G401 (cell line): ENCODE measurements at regions not wholly inside any gene's neighbourhood (a gene's known extent, or its start where the extent isn't known, plus 50 kb on each side); places are given as distances from the start of the nearest gene placed in this dataset.
A peak's percentile ranks its signal among the peaks of the same experiment; 100 is the strongest.
"Not testable (repeated sequence)": the region's sequence is repeated elsewhere in the genome, so short reads cannot be mapped to it uniquely, and the experiment has no call there.

Experiments
- DNase-seq: peaks from one replicate; pipeline ENCODE4 v3.0.0-alpha.2; 2015; ENCODE audit warnings: low spot score
- in situ Hi-C: cut with HindIII; loops from 2 replicates; pipeline ENCODE4 v1.10.0; 2016; ENCODE audit warnings: low sequenced_read_pairs, mixed read lengths

GRCh38 chr15:62357431-62357830, 192.3 kb upstream of the C2CD4B start:
- DNase-seq, result no peak
- in situ Hi-C loops, result no loop called here

DNA sequence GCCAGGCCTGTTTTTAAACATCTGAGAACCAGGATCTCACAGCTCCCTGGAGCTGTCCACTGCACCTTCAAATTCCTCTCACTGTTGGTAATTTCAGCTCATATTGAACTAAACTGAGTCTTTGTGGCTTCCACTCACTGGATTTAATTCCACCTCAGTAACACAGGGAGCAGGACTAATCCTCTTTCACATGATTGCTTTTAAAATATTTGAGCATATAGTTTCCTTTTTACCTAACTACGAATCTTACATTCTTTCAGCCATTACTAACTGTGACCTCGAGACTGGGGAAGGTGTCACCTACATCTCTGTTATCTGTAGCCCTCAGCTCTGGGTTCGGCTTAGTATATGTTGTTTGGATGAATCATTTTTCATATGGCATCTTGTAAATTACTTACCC, 194.3 kb upstream of the C2CD4B start:
- no peak for DNase-seq
- in situ Hi-C loops, result no loop called here

DNA sequence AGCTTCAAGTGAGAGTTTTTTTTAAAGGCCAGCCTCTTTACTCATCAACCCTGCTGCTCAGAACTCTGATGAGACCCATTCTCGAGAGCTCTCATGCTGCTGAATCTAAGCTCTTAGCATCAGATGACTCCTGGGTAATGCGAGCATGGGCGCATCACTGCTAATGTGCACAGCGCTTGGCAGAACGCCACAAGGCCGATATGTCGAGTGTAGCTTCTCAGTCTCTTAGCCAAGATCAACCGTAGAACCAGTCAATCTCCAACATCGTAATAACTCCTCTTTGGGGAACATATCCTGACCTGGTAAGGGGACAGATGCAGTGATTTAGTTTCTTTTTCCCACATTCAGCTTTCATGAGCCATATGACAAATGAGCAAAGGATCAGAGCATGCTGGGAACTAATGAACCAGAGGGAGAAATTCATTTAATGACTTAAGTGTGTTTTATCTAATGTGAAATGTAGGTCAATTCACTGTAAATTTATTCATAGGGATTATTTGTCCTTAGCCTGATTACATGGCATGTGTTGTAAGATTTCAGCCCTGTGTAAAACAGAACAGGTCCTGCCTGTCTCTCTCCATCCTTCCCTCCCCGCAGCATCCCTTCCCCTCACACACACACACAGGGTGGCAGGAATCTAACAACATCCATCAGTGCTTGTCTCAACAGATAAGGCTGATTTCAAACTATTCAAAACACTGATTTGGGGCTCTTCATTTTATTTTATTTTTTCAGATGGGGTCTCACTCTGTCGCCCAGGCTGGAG, 195.4 kb upstream of the C2CD4B start:
- no peak for DNase-seq
- in situ Hi-C loops, result no loop called here

DNA sequence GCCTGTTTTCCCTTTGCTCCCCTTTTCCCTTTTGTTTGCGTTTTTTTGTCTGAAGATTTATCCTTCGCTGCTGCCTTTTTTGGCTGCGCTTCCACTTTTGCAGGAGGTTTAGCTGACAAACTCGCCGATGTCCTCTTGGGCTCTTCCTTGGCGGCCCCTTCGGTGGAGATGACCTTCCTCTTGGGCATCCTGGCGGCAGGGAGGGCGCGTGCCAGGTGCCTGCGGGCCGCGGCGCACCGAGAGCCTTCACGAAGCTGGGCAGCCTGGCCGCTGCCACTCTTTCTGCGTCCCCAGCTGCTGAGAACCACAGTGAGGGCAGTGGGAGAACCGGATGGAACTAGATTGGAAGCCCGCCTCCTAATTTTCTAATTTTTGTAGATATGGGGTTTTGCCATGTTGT, 197.1 kb upstream of the C2CD4B start:
- no peak for DNase-seq
- in situ Hi-C loops, result no loop called here

GRCh38 chr15:62362608-62363007, 197.5 kb upstream of the C2CD4B start:
- in situ Hi-C loops, result no loop called here
- no peak for DNase-seq

- DNase-seq, result no peak
- in situ Hi-C loops, result no loop called here
Measured at GRCh38 chr15:62363913-62364312, 198.8 kb upstream of the C2CD4B start.

DNA sequence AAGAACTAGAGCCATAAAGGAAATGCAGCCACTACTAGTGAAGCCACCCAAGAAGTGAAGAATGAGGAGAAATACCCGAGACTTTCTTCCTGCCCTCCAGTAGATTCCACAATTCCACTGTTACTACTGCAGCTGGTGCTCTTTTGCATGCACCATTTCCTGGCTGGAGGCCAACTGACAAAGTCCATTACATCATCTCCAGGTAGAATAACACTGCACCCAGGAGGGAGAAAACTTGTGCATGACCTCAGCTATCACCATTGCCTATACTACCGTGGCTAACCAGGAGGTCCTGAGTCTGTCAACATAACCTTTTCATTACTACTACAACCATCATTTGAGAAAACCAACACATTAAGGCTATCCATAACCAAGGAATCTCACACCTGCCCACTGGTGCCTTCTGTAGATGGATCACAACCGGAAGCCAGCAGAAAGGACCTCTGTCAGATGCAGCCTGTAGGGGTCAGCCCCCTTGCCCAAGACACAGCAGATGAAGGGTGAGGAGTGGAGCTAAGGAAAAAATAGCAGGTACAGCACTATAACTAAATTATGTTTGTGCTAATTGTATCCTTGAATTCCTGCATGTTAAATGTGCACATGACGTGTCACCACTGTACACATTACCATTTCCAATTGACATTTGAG, 200.8 kb upstream of the C2CD4B start:
- DNase-seq, result no peak
- in situ Hi-C loops, result no loop called here

DNA sequence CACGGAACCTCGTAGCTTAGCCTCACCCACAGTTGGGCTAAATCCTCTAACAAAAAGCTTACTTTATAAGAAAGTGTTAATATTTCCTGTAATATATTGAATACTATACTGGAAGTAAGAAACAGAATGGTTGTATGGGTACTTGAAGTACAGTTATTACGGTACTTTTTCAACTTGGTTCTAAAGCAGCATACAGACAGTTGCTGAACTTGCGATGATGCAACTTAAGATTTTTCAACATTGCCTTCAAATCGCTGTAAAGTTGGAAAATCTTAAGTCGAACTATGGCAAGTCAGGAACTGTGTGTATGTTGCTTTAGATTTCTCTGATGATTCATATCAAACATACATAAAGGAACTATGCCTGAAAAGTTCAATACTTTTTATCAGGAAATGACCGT, 204.4 kb upstream of the C2CD4B start:
- no peak for DNase-seq
- in situ Hi-C loops, result no loop called here

- DNase-seq, in situ Hi-C loops: not testable (repeated sequence)
Measured at GRCh38 chr15:62371683-62372082, 206.6 kb upstream of the C2CD4B start.

GRCh38 chr15:62377736-62378480, 212.8 kb upstream of the C2CD4B start:
- in situ Hi-C loops, result no loop called here

DNA sequence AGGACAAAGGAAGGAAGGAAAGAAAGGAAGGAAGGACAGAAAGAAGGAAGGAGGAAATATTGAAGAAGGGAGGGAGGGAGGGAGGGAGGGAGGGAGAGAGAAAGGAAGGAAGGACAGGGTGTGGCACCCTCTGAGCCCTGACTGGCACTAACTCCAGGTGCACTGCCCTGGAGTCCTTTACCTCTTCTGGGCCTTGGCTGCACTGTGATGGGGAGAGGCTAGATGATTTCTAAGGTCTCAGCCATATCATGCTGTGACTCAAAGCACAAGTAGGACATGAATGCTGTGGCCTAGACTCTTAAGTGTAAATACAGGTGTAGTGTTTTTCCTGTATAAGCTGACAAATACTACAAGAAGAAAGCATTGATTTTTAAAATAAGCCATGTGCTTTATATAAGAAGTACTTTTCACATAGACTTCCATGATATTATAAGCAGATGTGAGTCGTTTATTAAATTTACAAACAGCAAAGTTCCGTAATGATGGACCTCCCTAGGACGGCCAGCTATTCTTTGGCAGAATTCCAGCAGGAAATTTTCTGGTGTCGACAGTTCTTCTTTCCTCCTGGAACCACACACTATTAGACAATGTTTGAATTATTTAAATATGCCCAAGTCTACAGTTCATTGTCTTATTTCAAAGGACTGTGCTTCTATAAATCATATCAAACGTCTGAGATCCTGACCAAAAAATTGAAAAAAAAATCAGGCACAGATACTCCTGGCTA, 213.8 kb upstream of the C2CD4B start:
- in situ Hi-C loops, result no loop called here

More at GRCh38 chr15:62377736-62378480, 212.8 kb upstream of the C2CD4B start:
- no peak for DNase-seq

GRCh38 chr15:62380011-62380410, 214.9 kb upstream of the C2CD4B start:
- no peak for DNase-seq
- in situ Hi-C loops, result no loop called here

More for the DNA sequence above, 213.8 kb upstream of the C2CD4B start:
- DNase-seq, result no peak

DNA sequence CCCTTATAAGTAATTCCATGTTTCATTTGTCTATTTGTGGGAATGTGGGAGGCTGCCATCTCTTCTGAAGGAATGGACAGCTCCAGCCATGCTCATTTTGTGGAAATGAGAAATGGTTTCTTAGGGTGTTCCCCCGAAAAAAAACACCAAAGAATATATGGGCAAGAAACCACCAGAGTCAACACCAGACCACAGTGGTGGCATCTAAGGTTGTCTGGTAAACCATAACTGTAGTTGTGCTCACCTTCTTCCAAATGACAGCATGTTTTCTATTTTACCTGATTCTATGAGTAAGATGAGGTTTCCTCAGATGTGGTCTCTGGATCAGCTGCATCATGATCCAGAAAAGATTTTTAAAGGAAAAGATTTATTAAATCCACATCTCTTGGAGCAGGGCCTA, 217.0 kb upstream of the C2CD4B start:
- in situ Hi-C loops, result no loop called here
- DNase-seq, result no peak

- peak; percentile 69 for DNase-seq
- in situ Hi-C loops, result no loop called here
Measured at GRCh38 chr15:62389885-62390790, 225.1 kb upstream of the C2CD4B start, which contains the start of gene TLN2. Gene TLN2, plus strand, starts transcription at chr15:62390550.

DNA sequence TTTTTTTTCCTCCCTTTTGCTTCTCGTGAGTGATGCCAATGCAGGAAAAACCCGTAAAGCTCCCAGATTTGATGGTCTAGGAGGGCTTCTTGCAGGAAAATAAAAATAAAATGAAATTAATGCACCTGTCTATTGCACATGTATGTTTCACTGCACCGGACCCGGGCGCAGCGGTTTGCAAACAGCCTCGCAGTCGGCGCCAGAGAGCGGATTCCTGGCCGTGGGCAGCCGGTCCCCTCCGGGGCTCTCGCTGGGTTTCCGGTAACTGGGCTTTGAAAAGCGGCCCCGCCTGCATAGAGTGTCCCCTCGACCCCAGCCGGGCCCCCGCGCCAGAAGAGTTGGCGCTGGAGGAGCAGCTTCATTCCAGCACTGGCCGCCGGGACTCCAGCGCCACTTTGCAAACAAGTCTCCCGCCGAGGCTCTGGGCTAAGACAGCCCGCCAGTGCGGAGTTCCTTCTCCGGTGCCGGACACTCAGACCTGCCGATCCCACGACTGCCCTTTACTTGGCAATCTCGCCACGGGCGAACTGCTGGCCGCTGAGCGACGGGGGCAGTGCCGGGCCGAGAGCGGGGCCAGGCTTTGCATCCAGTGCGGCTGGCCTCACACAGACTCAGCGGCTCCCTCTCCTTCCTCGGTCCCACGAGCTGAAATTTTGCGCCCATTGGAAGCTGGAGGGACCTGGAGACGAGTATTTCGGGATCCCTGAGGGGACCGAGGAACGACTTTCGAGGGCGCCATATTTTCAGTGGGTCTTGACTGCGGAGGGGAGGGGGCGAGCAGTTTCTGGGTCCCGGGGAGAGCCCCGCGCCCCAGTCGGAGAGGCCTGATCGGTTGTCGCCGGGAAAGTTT, 225.9 kb upstream of the C2CD4B start:
- in situ Hi-C loops, result no loop called here

GRCh38 chr15:62391641-62392262, 226.7 kb upstream of the C2CD4B start:
- in situ Hi-C loops, result no loop called here

More for the DNA sequence above, 225.9 kb upstream of the C2CD4B start:
- peak; percentile 52 for DNase-seq

GRCh38 chr15:62392376-62392775, 227.3 kb upstream of the C2CD4B start:
- DNase-seq, result no peak
- in situ Hi-C loops, result no loop called here

More at GRCh38 chr15:62391641-62392262, 226.7 kb upstream of the C2CD4B start:
- peak; percentile 19 for DNase-seq
